GM15510 (cell line): ENCODE measurements at regions not wholly inside any gene's neighbourhood (a gene's known extent, or its start where the extent isn't known, plus 50 kb on each side); places are given as distances from the start of the nearest gene placed in this dataset.

ENCODE experiments used
- POLR2A ChIP-seq: IDR thresholded peaks from 3 replicates; pipeline ENCODE4 v1.6.1; 2011; ENCODE audit warnings: borderline replicate concordance; ENCODE audit not compliant: insufficient read length; ENCODE audit errors: extremely low read depth

DNA sequence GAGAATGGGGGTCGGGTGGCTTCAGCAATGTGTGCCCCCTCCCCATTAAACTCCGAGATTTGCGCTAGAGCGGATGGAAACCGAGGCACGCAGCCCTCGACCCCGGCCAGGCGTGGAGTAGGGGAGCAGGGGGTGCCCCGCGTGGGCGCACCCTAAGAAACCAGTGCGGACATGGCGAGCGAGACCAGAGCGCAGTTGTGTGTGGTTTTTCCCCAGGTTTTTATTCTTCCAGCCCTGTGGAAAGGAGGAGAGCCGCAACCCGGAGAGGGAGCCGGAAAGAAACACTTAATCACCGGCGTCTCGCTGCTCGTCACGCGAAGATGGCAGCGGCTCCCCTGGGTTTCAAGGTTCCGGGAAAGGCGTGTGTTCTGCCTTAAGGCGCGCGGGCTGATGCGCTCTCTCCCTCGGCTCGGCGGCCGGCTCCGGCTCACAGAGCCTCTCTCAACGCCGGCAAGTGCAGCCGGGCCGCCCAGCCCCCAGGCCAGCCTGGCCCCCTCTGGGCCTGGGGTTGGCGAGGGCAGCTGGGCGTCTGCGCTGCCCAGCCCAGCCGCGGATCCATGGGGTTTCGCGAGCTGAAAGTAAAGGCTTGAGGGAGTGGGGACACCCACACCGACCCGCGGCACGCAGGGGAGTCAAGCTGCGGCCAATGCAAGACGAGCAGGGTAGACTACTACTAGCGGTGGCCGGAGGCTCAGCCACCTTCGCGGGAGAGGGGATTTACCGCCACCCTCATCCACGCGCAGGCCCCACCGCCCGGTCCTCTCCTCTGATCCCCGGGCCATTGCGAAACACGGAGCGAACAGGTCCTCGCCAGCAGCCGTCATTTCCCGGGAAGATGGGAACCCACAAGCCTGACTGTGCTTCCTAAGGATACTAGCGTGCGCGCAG lies 74.0 kb upstream of the BCOR start:
- no peak for TF ChIP-seq POLR2A

DNA sequence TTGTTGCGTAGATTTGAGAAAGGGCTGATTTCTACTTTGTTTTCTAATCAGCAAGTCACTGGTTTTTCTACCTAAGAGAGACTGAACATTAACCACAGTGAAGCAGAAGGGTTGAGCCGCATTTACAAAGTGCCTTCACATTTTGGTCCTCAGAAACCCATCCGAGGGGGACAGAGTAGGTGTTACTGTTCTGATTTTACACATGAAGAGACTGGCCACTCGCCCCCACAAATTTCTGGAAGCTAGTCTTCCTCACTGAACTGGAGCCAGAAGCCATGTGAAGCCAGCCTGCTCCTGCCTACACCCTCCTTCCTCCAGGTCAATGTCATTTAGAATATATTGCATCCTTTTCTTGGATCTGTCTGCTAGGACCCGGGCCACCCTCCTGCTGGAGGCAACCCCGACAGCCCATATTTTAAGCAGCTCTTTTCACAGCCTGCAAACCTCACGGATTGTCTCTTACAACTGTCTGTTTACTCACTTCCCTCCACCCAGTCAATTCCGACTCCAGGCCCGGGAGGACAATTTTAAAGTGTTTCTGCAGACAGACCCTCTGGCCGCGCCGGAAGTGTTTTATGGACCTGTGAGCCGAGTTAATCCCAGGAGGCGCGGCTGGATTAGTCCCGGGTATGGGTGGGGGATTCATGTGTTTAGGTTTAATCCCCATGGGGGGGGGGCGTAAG lies 73.2 kb upstream of the BCOR start:
- TF ChIP-seq POLR2A, result no peak

DNA sequence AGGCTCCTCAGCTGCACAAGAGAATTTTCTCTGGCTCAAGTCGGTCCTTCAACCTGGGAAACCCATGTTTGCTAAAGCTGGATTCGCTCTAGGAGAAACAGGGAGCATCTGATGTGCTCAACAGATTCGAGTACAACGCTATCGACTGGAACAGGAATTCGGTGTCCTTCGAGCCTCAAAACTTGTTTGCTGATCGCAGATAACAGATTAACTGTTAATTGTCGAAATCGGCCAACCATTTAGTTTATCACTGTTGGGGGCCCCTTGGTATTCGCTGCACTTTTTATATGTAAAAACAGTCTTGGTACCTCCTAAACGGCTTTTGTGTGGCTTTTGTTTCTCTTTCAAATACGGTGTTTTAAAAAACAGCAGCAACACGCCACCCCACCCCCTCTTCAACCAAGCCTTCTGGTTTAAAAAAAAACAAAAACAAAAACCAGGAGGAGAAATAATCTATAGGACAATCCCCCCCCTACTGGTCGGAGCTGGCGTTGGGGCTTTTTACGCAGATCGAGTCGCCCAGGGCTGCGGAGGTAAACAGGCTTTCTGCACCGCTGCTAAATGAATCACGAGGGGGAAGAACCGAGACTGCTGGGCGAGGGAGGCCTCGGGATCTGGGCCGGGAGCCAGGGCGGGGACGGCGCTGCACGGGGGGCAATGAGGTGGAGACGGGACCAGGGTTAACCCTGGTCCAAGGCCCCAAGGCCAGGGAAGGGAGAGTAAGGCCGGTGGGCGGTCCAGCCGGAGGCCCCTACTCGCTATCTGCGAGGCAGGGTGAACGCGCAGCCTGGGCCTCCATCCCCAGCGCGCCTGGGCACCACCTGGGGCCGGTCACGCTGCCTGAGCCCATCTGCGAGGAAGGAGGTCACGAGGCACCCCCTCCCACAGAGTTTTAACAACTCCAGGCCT lies 71.7 kb upstream of the BCOR start:
- TF ChIP-seq POLR2A, result no peak

DNA sequence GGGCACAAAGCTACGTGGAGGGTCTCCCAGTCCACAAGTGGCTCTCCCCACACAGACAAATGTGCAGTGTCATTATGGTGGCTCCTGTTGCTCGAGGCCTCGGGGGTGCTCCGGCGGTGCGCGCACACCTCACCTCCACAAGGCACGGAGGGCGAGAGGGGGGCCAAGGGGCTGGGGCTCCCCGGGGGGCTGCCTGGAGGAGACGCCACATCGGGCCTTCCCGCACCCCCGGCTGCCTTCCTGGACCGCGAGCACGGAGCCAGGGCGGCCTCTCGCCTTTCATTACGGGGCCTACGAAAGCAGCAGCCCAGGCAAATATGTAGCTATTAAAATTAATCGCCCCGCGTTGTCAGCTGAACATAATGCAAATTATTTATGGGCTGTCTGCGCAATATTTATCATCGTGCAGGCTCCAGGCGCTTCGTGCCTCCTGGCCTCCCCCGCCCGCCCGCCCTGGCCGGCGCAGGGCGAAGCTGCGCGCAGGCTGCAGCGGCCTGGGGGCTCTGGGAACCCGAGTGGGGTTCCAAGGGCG lies 70.8 kb upstream of the BCOR start:
- TF ChIP-seq POLR2A, result no peak

DNA sequence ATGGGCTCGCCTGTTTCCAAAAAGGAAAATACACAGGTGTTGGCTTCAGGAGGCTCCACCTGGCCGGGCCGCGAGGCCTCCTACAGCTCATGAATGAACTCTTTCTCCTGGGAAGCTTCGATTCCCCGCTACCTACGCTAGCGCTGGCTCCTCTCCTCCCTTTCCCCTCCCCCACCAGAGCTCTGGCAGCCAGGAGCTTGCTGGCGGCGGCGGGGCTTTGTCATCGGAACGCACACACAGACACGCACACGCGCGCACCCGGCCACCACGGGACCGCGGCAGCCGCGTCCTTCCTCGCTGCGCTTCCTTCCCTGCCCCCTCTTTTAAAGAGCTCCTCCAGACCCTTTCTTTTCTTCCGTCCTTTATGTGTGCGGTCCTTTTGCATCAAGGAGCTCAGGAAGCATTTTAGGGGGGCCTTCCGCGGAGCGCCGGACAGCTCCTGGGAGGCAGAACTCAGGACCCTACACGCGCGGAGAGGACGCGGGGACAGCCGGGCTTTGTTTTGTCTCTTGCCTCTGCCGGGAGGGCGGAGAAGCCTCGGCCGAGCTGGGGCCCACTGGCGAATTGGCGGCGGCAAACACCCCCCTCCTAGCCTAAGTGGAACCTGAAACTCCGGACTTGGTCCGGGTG lies 70.2 kb upstream of the BCOR start:
- TF ChIP-seq POLR2A, result no peak

DNA sequence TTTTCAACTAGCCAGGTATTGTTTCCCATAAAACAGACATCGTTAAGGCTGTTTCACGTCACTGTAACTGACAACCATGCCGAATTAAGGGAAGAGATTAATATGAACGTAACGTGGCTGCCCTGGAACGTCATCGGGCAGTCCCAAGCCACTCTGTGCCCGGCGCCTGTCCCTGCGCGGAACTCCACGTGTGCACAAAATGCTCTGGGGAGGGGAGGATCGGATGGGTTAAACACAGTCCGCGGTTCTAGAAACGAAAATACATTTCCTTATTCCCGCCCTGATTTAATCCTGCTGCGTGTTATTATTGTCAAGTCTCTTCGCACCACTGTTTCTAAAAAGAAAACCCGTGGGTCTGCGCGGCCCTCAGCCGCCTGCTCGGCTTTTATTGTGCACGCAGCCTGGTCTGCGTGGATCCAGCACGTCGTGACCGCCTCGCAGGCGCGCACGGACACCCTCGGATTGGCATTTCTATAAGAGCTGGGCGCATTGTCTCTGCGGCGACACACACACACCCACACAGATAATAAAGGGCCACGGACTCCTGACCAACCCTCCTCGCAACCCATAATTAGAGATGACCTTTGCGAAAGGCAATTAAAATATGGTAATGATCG lies 69.6 kb upstream of the BCOR start:
- TF ChIP-seq POLR2A, result no peak

DNA sequence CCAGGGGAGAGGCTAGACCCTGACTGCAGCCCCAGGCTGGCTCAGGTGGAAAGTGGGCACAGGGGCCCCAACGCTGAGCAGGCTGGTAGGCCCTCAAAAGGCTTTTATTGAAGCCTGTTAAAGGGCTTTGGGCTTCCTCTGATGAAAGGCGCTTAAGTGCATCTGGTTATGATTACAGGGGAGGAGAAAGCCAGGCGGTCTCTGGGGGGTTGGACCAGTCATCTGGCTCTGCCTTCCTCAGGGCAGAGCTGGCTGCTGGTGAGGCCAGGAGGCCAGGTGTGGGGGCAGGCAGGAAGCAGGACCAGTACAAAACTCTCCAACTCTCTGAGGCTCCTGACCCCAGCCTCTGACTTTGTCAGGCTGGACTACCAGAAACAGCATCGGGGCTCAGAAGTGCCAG lies 68.8 kb upstream of the BCOR start:
- TF ChIP-seq POLR2A, result no peak

DNA sequence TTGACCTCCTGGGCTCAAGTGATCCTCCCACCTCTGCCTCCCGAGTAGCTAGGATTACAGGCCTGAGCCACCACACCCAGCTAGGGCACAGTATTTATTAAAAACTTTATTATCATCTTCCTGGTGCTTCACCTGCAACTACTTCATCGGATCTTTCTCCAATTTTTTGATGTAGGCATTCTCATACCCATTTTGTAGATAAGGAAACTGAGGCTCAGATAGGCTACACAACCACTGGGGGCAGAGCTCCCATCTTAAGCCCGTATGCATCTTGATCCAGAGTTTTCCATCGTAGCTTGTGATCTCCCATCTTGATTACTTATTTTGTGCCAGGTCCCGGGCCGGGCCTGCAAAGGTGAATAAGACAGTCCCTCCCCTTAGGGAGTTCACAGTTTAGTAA lies 68.1 kb upstream of the BCOR start:
- no peak for TF ChIP-seq POLR2A

DNA sequence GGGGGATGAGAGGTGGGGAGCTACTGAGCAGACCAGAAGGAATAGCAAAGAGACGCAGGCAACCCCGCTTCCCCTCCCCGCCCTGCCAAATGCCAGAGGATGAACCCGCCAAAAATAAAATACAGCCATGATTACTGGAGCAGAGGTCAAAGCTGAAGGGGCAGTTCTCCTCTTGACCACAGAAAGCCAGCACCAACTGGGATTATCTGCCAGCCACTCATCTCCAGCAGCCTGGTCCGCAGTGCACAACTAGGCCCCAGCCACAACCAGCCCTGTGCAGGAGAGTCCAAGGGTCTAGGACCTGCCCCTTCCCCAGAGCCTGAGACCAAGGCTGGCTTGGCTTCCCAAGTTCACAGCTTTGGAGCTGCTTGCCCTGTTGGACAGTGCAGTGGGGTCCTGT lies 67.4 kb upstream of the BCOR start:
- no peak for TF ChIP-seq POLR2A

DNA sequence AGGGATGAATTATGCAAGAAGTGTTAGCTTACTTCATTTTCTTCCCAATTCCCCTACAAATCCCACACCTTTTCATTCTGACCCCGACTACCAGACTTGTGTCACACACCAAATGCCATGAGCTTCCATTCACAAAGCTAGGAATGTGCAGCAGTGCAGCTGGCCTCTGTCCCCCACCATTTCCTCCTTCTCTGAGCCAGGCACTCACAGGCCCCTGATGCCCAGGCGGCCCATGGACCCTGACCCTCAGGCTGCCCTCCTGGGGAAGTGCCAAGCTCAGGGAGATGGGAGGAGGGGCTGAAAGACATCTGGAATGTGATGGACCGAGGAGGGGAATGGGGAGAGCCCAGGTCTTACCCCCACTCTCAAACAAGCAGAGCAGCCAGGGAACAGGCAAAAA lies 67.0 kb upstream of the BCOR start:
- TF ChIP-seq POLR2A, result no peak

DNA sequence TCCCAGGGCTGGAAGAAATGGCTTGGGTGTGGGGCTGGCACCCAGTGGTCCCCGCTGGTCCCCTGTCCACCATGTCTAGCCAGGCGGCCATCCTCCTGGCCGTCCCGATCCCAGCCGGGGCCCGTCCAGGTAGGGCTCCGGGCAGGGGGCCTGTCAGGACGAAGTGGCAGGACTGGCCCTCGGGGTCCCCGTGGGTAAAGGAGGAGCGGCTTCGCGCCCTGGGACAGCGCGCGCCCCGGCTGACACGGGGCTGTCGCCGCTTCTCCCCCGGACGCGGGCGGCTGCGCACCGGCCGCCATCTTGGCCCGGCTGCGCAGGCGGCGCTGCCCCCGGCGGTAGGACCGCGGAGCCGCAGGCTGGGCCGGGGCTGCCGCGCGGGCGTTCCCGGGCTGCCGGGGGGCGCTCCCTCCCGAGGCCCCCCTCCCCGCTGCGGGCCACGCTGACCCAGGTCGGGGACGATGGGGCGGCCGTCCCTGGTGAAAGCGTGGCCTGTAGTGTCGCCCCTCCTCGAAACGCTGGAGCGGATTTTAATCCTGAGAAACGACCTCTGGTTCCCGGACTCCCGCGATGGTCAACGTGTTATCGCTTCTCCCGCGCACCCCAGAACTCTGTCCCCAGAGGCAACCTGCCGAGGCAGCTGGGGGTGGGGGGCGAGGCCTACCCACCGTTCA lies 60.4 kb upstream of the BCOR start:
- no peak for TF ChIP-seq POLR2A

DNA sequence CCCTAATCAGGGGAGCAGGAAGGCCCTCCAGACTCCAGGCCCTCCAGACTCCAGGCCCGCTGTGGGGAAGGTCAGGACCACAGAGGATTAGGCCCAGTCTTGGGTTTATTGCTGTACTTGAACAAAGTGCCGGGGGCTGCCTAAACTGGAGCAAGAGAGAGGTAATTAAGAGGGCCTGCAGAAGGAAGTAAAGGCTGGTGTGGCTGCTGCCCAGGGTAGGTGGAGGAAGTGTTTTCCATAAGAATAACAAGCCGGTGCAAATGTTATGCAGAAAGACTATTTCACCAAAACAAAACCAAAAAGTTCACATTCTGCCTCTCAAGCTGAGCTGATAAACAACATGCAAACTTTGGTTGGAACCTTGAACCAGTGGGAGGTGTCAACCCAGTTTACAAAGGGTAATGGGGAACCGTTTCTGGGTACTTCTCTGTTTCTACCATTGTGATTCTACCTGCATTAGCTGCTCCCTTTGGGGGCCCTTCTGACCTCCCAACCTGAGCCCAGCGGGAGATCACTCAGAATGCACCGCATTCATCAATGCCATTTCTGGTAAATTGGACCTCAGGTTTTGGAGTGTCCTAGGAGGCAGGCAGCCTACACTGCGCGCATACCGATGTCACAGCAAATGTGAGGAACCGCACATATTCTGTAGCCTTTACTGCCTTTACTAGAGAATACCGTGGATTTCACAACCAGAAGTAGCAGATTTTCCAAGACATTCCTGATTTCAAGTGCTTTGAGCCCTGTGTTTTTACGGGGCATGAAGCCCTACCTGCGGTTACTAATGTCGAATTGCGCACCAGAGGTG lies 59.7 kb upstream of the BCOR start:
- TF ChIP-seq POLR2A, result no peak

DNA sequence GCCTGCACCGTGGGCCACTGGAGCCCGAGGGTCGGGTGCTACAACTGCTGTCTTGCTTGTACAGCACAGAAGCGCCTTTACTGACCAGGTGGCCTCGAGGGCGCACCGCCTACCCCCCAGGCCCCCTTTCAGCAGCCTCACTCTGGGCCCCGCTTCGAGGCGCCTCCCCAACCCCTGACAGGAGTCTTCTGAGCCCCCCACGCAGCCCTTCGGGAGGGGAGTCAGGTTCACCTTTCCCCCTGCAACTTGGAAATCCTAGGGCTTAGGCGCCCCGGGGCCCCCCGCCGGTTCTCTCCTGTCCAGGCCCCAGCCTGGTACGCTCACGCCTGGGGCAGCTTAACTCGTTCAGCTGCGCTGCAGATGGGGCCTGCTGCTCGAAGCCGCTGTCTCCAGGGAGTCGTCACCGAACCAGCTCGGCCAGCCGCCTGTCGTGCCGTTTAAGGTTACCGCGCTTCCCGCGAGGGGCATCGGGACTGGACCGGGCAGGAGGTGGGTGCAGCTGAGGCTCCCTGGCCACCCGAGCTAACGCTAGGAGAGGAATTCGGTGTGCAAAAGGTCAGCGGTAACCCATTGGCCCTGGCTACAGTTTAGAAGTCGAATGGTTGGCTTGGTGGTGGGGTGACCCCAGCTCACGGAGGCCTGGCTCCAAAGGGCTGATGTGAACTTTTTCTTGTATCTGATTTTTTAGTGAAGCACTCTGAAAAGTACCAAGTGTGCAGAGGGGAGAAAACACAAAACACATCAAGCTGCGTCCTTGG lies 58.9 kb upstream of the BCOR start:
- no peak for TF ChIP-seq POLR2A
